NCI-H226 (cell line): ENCODE measurements at regions not wholly inside any gene's neighbourhood (a gene's known extent, or its start where the extent isn't known, plus 50 kb on each side); places are given as distances from the start of the nearest gene placed in this dataset.
"Not testable (repeated sequence)": the region's sequence is repeated elsewhere in the genome, so short reads cannot be mapped to it uniquely, and the experiment has no call there.

ENCODE experiments used
- DNase-seq: peaks from one replicate; pipeline ENCODE4 v3.0.0-alpha.2; 2015

- DNase-seq: no peak
These were observed 123.8 kb upstream of the ID4 start for GRCh38 chr6:19713411-19713810.

DNA sequence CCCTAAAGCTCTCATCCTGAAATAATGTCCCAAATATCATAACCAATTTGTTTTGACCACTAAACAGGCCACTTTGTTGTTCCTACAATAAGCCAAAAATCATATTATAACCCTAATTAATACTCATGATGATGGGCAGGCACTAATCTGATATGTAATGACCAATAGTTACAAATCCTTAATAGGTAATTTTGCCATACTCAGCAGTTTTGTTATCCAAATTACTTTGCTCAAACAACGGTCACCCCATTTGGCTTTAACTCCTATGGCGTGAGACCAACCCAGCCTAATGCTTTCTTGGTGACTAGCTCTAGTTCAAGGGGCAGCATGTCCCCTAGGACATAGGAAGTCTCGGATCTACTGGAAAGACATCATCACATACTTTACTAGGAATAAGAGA lies 123.2 kb upstream of the ID4 start:
- DNase-seq: no peak

DNA sequence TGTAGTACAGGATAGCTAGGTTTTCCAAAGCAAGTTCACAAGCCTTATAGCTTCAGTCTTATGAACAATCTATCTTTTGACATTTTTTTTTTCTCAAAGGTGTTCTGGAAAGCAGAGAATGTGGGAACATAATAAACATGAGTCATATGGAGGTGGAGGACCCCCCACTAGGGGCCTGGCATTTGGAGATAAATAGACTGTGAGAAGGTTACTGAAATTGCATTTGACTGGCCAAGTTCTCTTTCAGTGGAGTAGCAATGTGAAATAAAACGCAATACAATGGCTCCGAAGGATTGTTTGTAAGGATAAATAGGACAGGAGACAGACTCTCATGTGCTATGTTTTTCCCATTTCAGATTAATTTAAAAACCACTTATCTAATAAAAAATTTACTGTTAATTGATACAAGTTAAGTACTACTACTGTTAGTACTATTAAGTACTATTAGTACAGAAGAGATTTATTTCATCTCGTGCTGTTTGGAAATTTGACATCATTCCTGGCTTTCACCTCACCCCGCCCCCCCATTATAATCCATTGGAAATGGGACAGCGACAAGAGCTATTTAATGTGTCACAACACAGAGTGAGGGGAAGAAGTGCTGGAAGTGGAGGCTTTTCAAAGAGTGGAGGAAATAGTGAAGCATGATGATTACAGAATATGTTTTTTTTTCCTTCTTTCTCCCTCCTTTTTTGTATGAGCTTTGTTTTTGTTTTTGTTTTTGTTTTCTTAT lies 122.6 kb upstream of the ID4 start:
- no peak for DNase-seq

- DNase-seq: peak; percentile 42
These were observed 122.0 kb upstream of the ID4 start for GRCh38 chr6:19715167-19715551.

DNA sequence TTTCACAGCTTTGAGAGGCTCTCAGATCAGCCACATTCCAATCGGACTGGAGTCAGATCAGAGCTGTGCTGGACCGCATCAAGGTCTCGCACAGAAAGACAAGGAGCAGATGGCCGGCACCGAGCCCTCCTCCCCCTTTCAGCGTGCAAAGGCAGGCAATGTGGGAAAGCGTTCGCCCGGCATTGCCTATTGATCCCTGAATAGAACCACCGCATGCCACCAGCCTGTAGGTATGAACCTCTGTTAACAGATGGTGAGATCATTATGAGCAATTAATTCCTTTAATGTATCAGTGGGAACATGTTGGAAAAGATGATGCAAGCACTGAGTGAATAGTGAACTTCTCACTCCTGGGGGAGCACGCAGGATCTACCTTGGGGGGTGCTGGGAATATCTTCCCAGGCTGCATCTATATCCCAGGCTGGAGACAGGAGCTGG lies 117.5 kb upstream of the ID4 start:
- no peak for DNase-seq

DNA sequence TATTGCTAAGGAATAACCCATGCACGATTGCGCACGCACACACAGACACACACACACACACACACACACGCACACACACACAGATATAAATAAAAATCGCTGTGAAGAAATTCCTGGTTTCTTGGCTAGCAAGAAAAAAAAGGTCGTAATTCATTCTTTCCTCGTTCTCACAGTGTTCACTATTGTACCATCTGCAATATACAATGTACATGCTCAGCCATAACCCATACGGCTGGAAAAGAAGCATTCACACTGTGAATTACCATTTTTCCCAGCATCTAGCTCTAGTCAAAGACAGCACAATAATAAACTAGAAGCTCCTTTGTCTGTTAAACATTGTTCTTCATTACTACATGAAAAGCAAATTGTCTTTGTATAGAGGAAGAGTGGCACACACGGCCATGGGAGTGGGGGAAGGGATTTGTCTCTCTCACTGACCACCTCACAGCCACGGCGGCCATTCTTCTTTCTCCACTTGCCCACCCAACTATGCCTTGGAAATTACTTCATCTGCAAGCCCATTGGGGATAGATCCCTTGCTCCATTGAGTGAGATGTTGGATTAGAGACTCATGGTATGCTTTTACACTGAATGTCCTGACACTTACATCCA lies 115.3 kb upstream of the ID4 start:
- no peak for DNase-seq

GRCh38 chr6:19722999-19723398 lies 114.2 kb upstream of the ID4 start:
- DNase-seq: no peak

GRCh38 chr6:19723545-19723944 lies 113.6 kb upstream of the ID4 start:
- DNase-seq: peak; percentile 34

DNA sequence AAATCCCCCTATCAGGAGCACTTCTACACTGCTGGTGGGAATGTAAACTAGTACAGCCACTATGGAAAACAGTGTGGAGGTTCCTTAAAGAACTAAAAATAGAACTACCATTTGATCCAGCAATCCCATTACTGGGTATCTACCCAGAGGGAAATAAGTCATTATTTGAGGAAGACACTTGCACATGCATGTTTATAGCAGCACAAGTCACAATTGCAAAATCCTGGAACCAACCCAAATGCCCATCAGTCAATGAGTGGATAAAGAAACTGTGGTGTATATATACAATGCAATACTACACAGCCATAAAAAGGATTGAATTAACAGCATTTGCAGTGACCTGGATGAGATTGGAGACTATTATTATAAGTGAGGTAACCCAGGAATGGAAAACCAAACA lies 111.7 kb upstream of the ID4 start:
- not testable (repeated sequence) for DNase-seq

- DNase-seq: peak; percentile 93
These were observed 105.9 kb upstream of the ID4 start for GRCh38 chr6:19731282-19731681.

DNA sequence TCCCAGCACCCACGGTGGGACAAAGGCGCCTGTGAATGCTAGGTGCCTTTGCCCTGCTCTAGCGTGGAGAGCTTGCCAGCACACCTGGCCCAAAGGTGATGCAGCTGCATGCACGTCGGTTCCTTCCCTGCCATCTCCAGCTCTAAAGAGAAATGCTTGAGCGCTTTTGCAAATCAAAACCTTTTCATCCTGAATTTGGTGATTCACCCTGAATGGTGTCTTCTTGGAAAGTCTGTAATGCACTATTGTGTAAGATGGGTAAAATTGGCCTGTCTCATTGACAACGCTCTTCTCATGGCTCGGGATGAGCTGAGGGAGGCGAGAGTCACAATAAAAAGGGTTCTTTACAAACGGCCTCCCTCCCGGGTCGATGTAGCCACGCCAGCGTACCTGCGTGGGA lies 103.1 kb upstream of the ID4 start:
- no peak for DNase-seq

DNA sequence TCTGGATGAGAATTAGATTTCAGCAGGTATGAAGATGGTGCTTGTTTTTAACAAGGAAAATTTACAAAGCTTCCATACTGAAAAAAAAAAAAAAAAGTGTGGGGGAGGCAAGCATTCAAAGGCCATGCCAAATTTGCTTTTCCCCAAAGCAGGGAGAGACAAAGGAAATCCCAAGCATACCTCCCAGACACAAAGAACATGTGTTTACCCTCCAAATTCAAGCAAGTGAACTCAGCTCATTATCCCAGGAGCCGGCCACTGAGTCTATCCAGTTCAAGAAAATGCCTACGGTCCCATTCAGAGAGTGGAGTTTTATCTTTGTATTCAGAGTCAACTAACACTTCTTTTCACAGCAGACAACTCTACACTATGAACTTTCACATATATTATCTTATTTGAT lies 102.7 kb upstream of the ID4 start:
- DNase-seq: no peak

DNA sequence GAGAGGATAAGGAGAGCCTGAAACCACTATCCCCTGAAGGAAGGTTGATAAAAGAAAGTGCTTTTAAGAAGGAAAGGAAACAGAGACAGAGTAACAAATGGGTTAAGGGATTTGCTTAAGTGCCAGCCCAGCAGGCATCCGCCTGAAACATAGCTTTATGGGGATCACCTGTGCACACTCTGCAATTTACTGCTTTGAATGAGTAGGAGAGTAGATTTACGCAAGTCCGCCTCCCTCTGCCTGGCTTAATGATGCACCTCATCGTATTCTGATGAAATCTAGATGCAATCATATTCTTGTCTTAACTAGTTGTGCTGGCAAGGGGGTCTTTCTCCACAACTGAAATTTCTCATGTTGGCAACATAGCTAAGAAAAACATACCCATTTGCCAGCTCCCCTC lies 101.1 kb upstream of the ID4 start:
- DNase-seq: no peak

DNA sequence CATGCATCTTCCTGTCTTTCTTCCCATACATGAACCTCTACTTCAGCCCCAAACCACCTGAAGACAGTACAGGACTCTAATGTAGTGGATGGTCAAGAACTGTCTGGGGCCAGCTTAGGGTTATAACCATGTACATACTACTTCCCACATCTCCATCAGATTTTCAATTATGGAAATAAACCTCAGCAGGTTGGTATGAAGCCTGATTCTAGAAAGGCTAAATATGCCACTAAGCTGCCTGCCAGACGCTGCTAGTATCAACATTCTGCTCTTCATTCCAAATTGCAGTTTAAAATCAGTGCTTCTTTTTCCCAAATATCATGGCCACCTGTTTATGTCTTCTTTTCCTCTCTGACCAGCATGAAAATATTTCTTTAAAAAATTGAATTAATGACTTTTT lies 99.2 kb upstream of the ID4 start:
- no peak for DNase-seq

DNA sequence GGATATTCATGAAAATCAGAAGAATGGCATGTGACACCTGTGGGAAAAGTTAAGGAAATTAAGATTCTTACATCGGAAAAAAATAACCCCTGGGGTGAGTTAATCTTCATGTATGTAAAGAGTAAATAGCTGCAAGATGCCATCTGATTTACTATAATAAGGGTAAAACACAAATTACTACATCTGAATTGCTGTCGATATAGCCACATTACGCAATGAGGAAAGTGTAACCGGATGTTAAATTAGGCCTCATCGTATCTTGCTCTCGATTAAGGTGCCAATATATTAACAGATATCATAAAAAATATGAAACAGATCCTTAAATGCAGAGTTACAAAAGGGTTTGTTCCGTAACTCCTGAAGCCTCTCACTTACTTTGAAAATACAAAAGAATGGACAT lies 87.4 kb upstream of the ID4 start:
- no peak for DNase-seq

DNA sequence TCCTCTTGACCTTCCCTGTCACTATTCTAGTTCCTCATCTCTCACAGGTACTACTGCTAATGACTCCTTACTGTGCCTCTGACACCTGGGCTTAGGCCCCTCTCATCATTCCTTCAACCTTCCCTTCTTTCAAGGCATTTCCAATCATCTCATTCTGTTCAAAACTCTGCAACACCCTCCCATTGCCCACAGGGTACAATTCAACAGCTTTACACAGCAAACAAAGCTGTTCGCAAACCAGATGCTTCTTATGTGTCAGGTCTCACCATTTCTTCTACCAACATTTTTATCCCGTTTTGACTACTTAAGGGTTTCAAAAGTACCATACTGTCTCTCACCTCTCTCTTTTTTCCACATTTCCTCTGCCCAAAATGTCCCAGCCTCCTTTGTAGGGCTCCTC lies 84.4 kb upstream of the ID4 start:
- DNase-seq: no peak

DNA sequence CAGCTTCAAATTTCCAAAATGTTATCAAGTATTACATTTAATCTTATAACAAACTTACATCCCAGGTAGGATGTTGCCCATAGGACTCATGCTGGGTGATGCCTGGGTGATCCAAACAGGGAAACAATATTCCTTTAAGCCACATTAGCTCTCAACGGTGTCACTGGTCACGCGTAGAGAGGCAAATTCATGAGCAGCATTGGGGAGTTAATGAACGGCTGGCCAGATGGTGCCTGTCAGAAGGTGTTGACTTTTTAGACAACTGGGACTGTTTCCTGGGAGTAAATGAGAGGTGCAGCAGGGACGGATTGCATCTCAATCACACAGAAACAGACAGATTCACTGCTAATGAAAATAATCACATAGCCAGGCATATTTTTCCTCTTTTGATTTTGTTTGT lies 83.3 kb upstream of the ID4 start:
- no peak for DNase-seq

DNA sequence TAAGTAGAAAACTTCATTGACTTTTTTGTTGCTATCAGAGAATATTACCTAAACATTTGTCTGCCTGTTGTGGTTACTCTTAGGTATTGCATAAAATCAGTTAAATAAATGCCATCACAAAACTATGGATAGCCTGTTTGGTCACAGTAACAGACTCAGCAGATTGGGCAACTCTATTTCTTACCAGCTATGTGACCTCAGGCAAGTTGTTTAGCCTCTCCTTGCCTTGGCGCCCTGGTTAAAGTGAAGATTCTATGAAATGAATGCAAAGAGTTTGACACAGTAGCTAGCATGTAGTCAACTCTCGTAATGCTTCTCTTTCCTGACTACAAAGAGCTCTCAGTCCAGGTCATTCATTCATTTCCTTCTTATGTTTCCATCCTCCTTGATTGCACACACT lies 82.5 kb upstream of the ID4 start:
- DNase-seq: no peak

DNA sequence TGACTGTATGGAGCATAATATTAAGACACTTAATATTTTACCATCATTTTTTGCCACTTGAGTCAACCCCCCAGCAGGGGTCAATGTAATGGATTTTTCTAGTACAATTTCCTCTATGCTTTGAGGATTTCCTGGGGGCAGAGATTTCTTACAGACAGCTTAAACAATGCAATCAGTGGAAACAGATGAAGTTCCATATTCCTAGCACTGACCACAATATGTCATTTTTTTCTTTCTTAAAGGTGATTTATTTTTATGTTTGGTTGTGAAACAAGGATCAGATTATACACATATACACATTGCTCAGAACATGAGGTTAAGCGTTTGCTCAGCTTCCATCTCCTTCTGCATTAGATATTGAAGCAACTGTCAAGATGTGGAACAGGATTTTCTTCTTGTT lies 82.0 kb upstream of the ID4 start:
- peak; percentile 21 for DNase-seq

GRCh38 chr6:19757036-19757435 lies 80.1 kb upstream of the ID4 start:
- DNase-seq: peak; percentile 73

DNA sequence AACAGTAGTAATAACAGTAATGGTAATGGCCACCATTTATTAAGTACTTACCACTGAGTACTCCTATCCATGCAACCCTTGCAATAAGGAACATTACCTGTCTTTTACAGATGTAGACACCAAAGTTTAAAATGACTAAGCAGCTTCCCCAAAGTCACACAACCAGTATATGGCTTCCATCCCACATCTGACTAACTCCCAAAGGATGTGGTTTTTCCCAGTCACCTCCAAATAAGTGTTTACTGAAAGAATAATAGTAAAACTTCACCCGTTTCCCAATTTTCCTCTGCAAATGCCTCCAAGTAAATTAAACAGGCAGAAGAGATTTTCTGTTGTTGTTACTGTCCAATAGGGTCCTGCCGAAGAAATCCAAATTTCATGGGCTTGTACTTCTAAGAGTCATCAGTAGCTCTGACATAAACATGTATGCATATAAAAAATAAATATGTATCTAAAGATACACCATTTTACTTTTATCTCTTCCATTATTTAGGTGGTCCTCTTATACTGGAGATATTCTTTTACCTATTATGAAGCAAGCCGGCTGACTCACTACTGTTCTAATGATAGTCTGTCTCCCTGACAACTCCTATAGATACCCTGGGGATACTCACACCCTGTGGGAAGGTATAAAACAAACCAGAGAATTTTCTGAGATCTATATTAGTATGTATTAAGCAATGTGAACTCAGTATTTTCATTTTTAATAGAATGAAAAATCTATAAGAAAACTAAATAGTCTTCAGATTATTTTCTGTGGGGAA lies 77.9 kb upstream of the ID4 start:
- DNase-seq: peak; percentile 80

- no peak for DNase-seq
These were observed 76.0 kb upstream of the ID4 start for GRCh38 chr6:19761121-19761520.

DNA sequence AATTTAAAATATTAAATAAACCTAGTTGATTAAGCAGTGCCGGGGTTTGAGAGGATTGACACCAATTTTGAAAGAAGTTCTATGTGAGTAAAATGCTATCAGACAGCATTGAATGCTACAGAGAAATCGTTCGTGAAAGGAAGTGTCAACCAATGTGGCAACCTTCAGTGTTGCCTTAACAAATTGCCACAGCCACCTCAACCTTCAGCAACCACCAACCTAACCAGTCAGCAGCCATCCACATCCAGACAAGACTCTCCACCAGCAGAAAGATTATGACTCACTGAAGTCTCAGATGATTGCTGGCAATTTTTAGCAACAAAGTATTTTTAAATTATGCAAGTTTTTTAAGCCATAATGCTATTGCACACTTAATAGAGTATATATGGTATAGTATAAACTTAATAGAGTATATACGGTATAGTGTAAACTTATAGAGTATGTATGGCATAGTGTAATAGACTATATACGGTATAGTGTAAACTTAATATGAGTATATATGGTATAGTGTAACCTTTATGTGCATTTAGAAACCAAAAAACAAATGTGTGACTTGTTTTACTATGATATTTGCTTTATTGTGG lies 65.3 kb upstream of the ID4 start:
- peak; percentile 50 for DNase-seq

DNA sequence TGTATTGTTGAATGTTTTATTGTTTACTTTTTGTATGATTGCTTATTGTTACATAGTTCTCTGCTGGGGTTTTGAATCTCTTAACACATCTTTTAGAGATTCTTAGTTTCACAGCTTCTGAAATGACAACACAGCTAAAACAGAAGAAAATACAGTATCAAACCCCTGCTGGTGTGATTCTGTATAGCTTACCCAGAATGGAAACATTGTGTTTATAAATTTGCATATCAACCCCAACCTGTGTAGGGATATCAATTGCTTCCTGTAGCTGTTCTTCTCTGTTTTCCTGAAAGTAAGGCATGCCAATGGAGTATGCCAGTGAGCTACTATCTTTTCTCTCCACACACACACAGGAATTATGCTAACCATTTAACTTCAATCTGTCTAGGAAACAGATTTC lies 64.3 kb upstream of the ID4 start:
- DNase-seq: no peak
